BLaER1 treated with 17β-estradiol and CSF1 and Interleukin-3, amounts not matched to agents 10 nM and 100 nM (cell line): ENCODE measurements at regions not wholly inside any gene's neighbourhood (a gene's known extent, or its start where the extent isn't known, plus 50 kb on each side); places are given as distances from the start of the nearest gene placed in this dataset.
"Not testable (repeated sequence)": the region's sequence is repeated elsewhere in the genome, so short reads cannot be mapped to it uniquely, and the experiment has no call there.

ENCODE experiments used
- H3K27ac ChIP-seq, 11 experiments: shearing (Covaris generic); formaldehyde crosslinking; 2 replicates each; pipeline ENCODE4 v1.8.1; 2022
- H3K27me3 ChIP-seq, 11 experiments: shearing (Covaris generic); formaldehyde crosslinking; 2 replicates each; pipeline ENCODE4 v1.8.1; 2022
- H3K36me3 ChIP-seq, 11 experiments: shearing (Covaris generic); formaldehyde crosslinking; 2 replicates each; pipeline ENCODE4 v1.8.1; 2022
- H3K4me1 ChIP-seq, 10 experiments: shearing (Covaris generic); formaldehyde crosslinking; 2 replicates each; pipeline ENCODE4 v1.8.1; 2022
- H3K4me2 ChIP-seq, 11 experiments: shearing (Covaris generic); formaldehyde crosslinking; 2 replicates each; pipeline ENCODE4 v1.8.1; 2022
- H3K4me3 ChIP-seq, 10 experiments: shearing (Covaris generic); formaldehyde crosslinking; 2 replicates each; pipeline ENCODE4 v1.8.1; 2022
- H3K9ac ChIP-seq, 11 experiments: shearing (Covaris generic); formaldehyde crosslinking; 2 replicates each; pipeline ENCODE4 v1.8.1; 2022
- H3K9me3 ChIP-seq, 11 experiments: shearing (Covaris generic); formaldehyde crosslinking; replicated peaks in 1 of 11; 2 replicates each; pipeline ENCODE4 v1.8.1; 2022
- H4K20me1 ChIP-seq, 11 experiments: shearing (Covaris generic); formaldehyde crosslinking; 2 replicates each; pipeline ENCODE4 v1.8.1; 2022
- Cebpa-rat ChIP-seq, 11 experiments: shearing (Covaris generic); IDR thresholded peaks; 2 replicates each; pipeline ENCODE4 v1.8.1; 2022

- H3K36me3 ChIP-seq = no peaks in the 10 kb centered on the region
These were observed 416.7 kb upstream of the TYRP1 start for GRCh38 chr9:12276505-12276904.

GRCh38 chr9:12289711-12290110, 403.5 kb upstream of the TYRP1 start:
- Histone ChIP-seq H3K27me3 (no peaks in the 10 kb centered on the region), H3K4me1 (no peaks in the 10 kb centered on the region), H3K4me2 (no peak overlapping the region), H3K36me3 (no peaks in the 10 kb centered on the region), H3K9ac (no peak overlapping the region), H3K9me3 (no peaks in the 10 kb centered on the region), H4K20me1 (0 out of 22 replicates have a peak, but pooled peaks cover 0 to 5% (median 0%) of the 10 kb centered on the region in 11 experiments), H3K4me3 (no peak overlapping the region), H3K27ac (no peak overlapping the region)
- no peak for TF ChIP-seq Cebpa-rat (IDR thresholded peaks at IDR 0.05)

More at GRCh38 chr9:12276505-12276904, 416.7 kb upstream of the TYRP1 start:
- TF ChIP-seq Cebpa-rat (IDR thresholded peaks at IDR 0.05) = no peak
- H3K4me3 ChIP-seq = no peak overlapping the region
- no peak overlapping the region for H3K27ac ChIP-seq
- H3K9ac ChIP-seq = no peak overlapping the region
- H4K20me1 ChIP-seq = no peaks in the 10 kb centered on the region
- no peak overlapping the region for H3K4me2 ChIP-seq
- no peaks in the 10 kb centered on the region for H3K4me1 ChIP-seq
- H3K27me3 ChIP-seq = no peaks in the 10 kb centered on the region
- H3K9me3 ChIP-seq = no peaks in the 10 kb centered on the region

- Histone ChIP-seq H3K4me1 (no peaks in the 10 kb centered on the region), H3K9me3 (no peaks in the 10 kb centered on the region), H3K9ac (no peak overlapping the region), H3K27ac (no peak overlapping the region), H4K20me1 (0 out of 22 replicates have a peak, but pooled peaks cover 0 to 5% (median 0%) of the 10 kb centered on the region in 11 experiments), H3K36me3 (no peaks in the 10 kb centered on the region), H3K4me2 (no peak overlapping the region), H3K4me3 (no peak overlapping the region), H3K27me3 (no peaks in the 10 kb centered on the region)
- TF ChIP-seq Cebpa-rat (IDR thresholded peaks at IDR 0.05) = no peak
These were observed 402.9 kb upstream of the TYRP1 start for GRCh38 chr9:12290166-12290869.

- Histone ChIP-seq H3K27me3 (no peaks in the 10 kb centered on the region), H3K9ac (no peak overlapping the region), H3K36me3 (no peaks in the 10 kb centered on the region), H3K9me3 (no peaks in the 10 kb centered on the region), H4K20me1 (no peaks in the 10 kb centered on the region), H3K27ac (no peak overlapping the region), H3K4me3 (no peak overlapping the region), H3K4me2 (no peak overlapping the region), H3K4me1 (no peaks in the 10 kb centered on the region)
- TF ChIP-seq Cebpa-rat (IDR thresholded peaks at IDR 0.05) = no peak
These were observed 388.0 kb upstream of the TYRP1 start for GRCh38 chr9:12305211-12305610.

- H3K36me3 ChIP-seq = no peaks in the 10 kb centered on the region
- H3K27me3 ChIP-seq = no peaks in the 10 kb centered on the region
- H3K9me3 ChIP-seq = peaks cover 0 to 7% (median 0%) of the 10 kb centered on the region in 11 experiments; a peak in 3 of 22 replicates
- H4K20me1 ChIP-seq = no peaks in the 10 kb centered on the region
- no peak overlapping the region for H3K27ac ChIP-seq
- H3K4me1 ChIP-seq = no peaks in the 10 kb centered on the region
- no peak for TF ChIP-seq Cebpa-rat (IDR thresholded peaks at IDR 0.05)
- H3K9ac ChIP-seq = no peak overlapping the region
- H3K4me3 ChIP-seq = no peak overlapping the region
- H3K4me2 ChIP-seq = no peak overlapping the region
These were observed 378.6 kb upstream of the TYRP1 start for GRCh38 chr9:12314589-12314988.

GRCh38 chr9:12318732-12319685, 374.2 kb upstream of the TYRP1 start:
- Histone ChIP-seq H3K36me3 (no peaks in the 10 kb centered on the region), H3K4me1 (no peaks in the 10 kb centered on the region)

GRCh38 chr9:12329623-12329985, 363.6 kb upstream of the TYRP1 start:
- Histone ChIP-seq H3K27me3 (no peaks in the 10 kb centered on the region), H3K4me2 (no peak overlapping the region), H3K4me3 (no peak overlapping the region), H3K4me1 (no peaks in the 10 kb centered on the region), H3K9ac (no peak overlapping the region), H4K20me1 (no peaks in the 10 kb centered on the region), H3K36me3 (no peaks in the 10 kb centered on the region), H3K9me3 (no peaks in the 10 kb centered on the region), H3K27ac (no peak overlapping the region)
- TF ChIP-seq Cebpa-rat (IDR thresholded peaks at IDR 0.05) = no peak

More at GRCh38 chr9:12318732-12319685, 374.2 kb upstream of the TYRP1 start:
- H4K20me1 ChIP-seq = no peaks in the 10 kb centered on the region
- no peaks in the 10 kb centered on the region for H3K27me3 ChIP-seq
- H3K4me2 ChIP-seq = no peak overlapping the region
- H3K4me3 ChIP-seq = no peak overlapping the region
- H3K9ac ChIP-seq = no peak overlapping the region
- no peak overlapping the region for H3K27ac ChIP-seq
- no peak for TF ChIP-seq Cebpa-rat (IDR thresholded peaks at IDR 0.05)
- H3K9me3 ChIP-seq = no peaks in the 10 kb centered on the region

GRCh38 chr9:12333966-12334365, 359.2 kb upstream of the TYRP1 start:
- not testable (repeated sequence) for H3K27me3 ChIP-seq, H3K4me1 ChIP-seq, H4K20me1 ChIP-seq, H3K4me2 ChIP-seq, H3K9ac ChIP-seq, H3K36me3 ChIP-seq, H3K9me3 ChIP-seq, H3K4me3 ChIP-seq, H3K27ac ChIP-seq

GRCh38 chr9:12350775-12351174, 342.4 kb upstream of the TYRP1 start:
- Histone ChIP-seq H3K4me3 (no peak overlapping the region), H3K9me3 (no peaks in the 10 kb centered on the region), H3K36me3 (no peaks in the 10 kb centered on the region), H3K4me1 (no peaks in the 10 kb centered on the region), H3K27me3 (no peaks in the 10 kb centered on the region), H3K27ac (no peak overlapping the region), H3K9ac (no peak overlapping the region), H3K4me2 (no peak overlapping the region), H4K20me1 (no peaks in the 10 kb centered on the region)
- no peak for TF ChIP-seq Cebpa-rat (IDR thresholded peaks at IDR 0.05)
